HepG2 (cell line): ENCODE measurements at regions not wholly inside any gene's neighbourhood (a gene's known extent, or its start where the extent isn't known, plus 50 kb on each side); places are given as distances from the start of the nearest gene placed in this dataset.

Source experiments
- ATAC-seq: fragments of 200-7000 bp; cut with Tn5 transposase; 3 replicates; pipeline ENCODE4 v1.9.1; 2020; ENCODE audit warnings: mild to moderate bottlenecking, moderate library complexity
- BruUV-seq: library from RNA; stranded (reverse); fragments of 400-500 nt; replicated peaks from 2 replicates; lab custom pipeline; 2021; lab: Mats Ljungman, UMichigan
- CTCF ChIA-PET: fragments of 300-600 bp; formaldehyde crosslinking; extraction: SDS; loops from one replicate; lab custom pipeline; 2021; ENCODE audit warnings: low total read pairs, inconsistent platforms, low intra/inter-chr PET ratio; lab: Yijun Ruan, JAX
- POLR2A ChIA-PET: fragments of 350-600 bp; sonication (Branson Sonifier 250); formaldehyde crosslinking; loops from one replicate; lab custom pipeline; 2020; ENCODE audit warnings: antibody characterized with exemption, inconsistent platforms; lab: Yijun Ruan, JAX
- DNase-seq: peaks from one replicate; pipeline ENCODE4 v3.0.0-alpha.2; 2015; ENCODE audit warnings: low spot score
- FAIRE-seq: peaks from 3 replicates; lab custom pipeline; 2011; peaks lifted over from hg19 to GRCh38; lab: Jason Lieb, UNC
- H2AFZ ChIP-seq: one replicate; pipeline ENCODE4 v1.6.1; 2011; ENCODE audit warnings: low read length, inconsistent platforms
- H3K27ac ChIP-seq: fragments of 300-600 bp; 3 replicates; pipeline ENCODE4 v1.8.0; 2011; ENCODE audit warnings: mixed run types, mild to moderate bottlenecking, mixed read lengths, low read length, inconsistent platforms; ENCODE audit not compliant: insufficient read depth; ENCODE audit errors: extremely low read length
- H3K27me3 ChIP-seq, 2 experiments: fragments of 200-600 bp in 1 of 2; 2 replicates in 1 of 2; 3 replicates in 1 of 2; pipeline versions ENCODE4 v1.6.0 to v1.8.0; 2011; ENCODE audit warnings: low read length in 2 of 2, mild to moderate bottlenecking in 2 of 2, moderate library complexity in 2 of 2, inconsistent platforms in 1 of 2; ENCODE audit not compliant: insufficient read depth in 2 of 2, control insufficient read depth in 1 of 2
- H3K36me3 ChIP-seq, 2 experiments: fragments of 200-600 bp in 1 of 2; replicated peaks in 1 of 2; 2 replicates in 1 of 2; 3 replicates in 1 of 2; pipeline versions ENCODE4 v1.5.1 to v1.8.0; 2011; ENCODE audit warnings: low read length in 2 of 2, inconsistent platforms in 1 of 2; ENCODE audit not compliant: insufficient read depth in 2 of 2, control insufficient read depth in 1 of 2
- H3K4me1 ChIP-seq: 2 replicates; pipeline ENCODE4 v1.5.1; 2012; ENCODE audit warnings: low read length, inconsistent platforms; ENCODE audit not compliant: insufficient read depth
- H3K4me2 ChIP-seq: 2 replicates; pipeline ENCODE4 v1.6.0; 2011; ENCODE audit warnings: low read depth, low read length, inconsistent platforms
- H3K4me3 ChIP-seq, 3 experiments: fragments of 200-600 bp in 1 of 3; sonication (generic), shearing (Covaris generic) in 1 of 3; replicated peaks in 1 of 3; 2 replicates each; pipeline ENCODE4 v1.5.1; 2011 to 2016; ENCODE audit warnings: low read length in 3 of 3, inconsistent platforms in 2 of 3, low read depth in 2 of 3, mild to moderate bottlenecking in 2 of 3, control low read depth in 1 of 3, mixed read lengths in 1 of 3; ENCODE audit not compliant: insufficient read depth in 1 of 3
- H3K79me2 ChIP-seq: one replicate; pipeline ENCODE4 v1.6.1; 2011; ENCODE audit warnings: low read length, inconsistent platforms; ENCODE audit not compliant: insufficient read depth
- H3K9ac ChIP-seq: 2 replicates; pipeline ENCODE4 v1.6.0; 2011; ENCODE audit warnings: mild to moderate bottlenecking, low read depth, low read length, inconsistent platforms; ENCODE audit not compliant: insufficient read depth
- H3K9me3 ChIP-seq: 2 replicates; pipeline ENCODE4 v1.5.1; 2012; ENCODE audit warnings: mild to moderate bottlenecking, low read length
- H4K20me1 ChIP-seq: 2 replicates; pipeline ENCODE4 v1.6.0; 2011; ENCODE audit warnings: inconsistent platforms, mild to moderate bottlenecking, low read length, moderate library complexity; ENCODE audit not compliant: insufficient read depth
- ARNT2 ChIP-seq: sonication (generic); formaldehyde crosslinking; IDR thresholded peaks from 2 replicates; pipeline ENCODE4 v1.8.0; 2022; ENCODE audit warnings: mild to moderate bottlenecking, low read depth, missing genetic modification reagents, moderate library complexity
- HNRNPL ChIP-seq: fragments of 200-400 bp; formaldehyde crosslinking; IDR thresholded peaks from 2 replicates; pipeline ENCODE4 v1.6.1; 2017; ENCODE audit warnings: mild to moderate bottlenecking, low read depth, low read length
- IKZF1 ChIP-seq: fragments of 450-650 bp; IDR thresholded peaks from 2 replicates; pipeline ENCODE4 v1.7.1; 2016
- KAT8 ChIP-seq: IDR thresholded peaks from 2 replicates; pipeline ENCODE4 v1.6.1; 2016; ENCODE audit warnings: missing genetic modification reagents, missing compliant biosample characterization
- NRL ChIP-seq: sonication (generic); formaldehyde crosslinking; IDR thresholded peaks from 2 replicates; pipeline ENCODE4 v1.5.0; 2020; ENCODE audit warnings: missing genetic modification reagents, mild to moderate bottlenecking, moderate library complexity, borderline replicate concordance
- PRMT3 ChIP-seq: sonication (generic); formaldehyde crosslinking; IDR thresholded peaks from 2 replicates; pipeline ENCODE4 v1.8.1; 2022; ENCODE audit warnings: low read depth, mild to moderate bottlenecking, moderate library complexity, missing genetic modification reagents, borderline replicate concordance
- RFX3 ChIP-seq: IDR thresholded peaks from 2 replicates; pipeline ENCODE4 v1.6.1; 2016; ENCODE audit warnings: missing biosample characterization, missing genetic modification reagents
- RNF2 ChIP-seq: fragments of 450-650 bp; conservative IDR thresholded peaks from 2 replicates; pipeline ENCODE4 v1.6.1; 2016; ENCODE audit warnings: low read depth
- RNF219 ChIP-seq: sonication (generic); formaldehyde crosslinking; IDR thresholded peaks from 2 replicates; pipeline ENCODE4 v1.5.0; 2020; ENCODE audit warnings: mild to moderate bottlenecking, missing genetic modification reagents
- ZFP82 ChIP-seq: sonication (generic); formaldehyde crosslinking; IDR thresholded peaks from 2 replicates; pipeline ENCODE4 v1.5.1; 2020; ENCODE audit warnings: mild to moderate bottlenecking, missing genetic modification reagents, borderline replicate concordance
- ZNF205 ChIP-seq: IDR thresholded peaks from 2 replicates; pipeline ENCODE4 v1.6.1; 2018; ENCODE audit warnings: missing biosample characterization, missing genetic modification reagents
- ZNF646 ChIP-seq: sonication (generic); formaldehyde crosslinking; IDR thresholded peaks from 2 replicates; pipeline ENCODE4 v1.9.0; 2021; ENCODE audit warnings: mild to moderate bottlenecking, missing genetic modification reagents
- WGBS: methylation state at CpG from one replicate; pipeline ENCODE4 v1.1.6; 2017; ENCODE audit warnings: low lambda C conversion rate; 5-methylcytosine and 5-hydroxymethylcytosine counted together
- in situ Hi-C: cut with HindIII; loops from 2 replicates; pipeline ENCODE4 v1.10.0; 2017; ENCODE audit warnings: low pct_unique_long_range_greater_than_20kb; ENCODE audit not compliant: extremely low pct_ligation_motif_present
- intact Hi-C: fragments of 100-400 bp; cut with micrococcal nuclease; formaldehyde crosslinking; loops from one replicate; pipeline ENCODE4 v1.10.0; 2022; ENCODE audit not compliant: unreplicated experiment
- TF ChIP-seq, protein P1 (sequence below): sonication (generic); formaldehyde crosslinking; IDR thresholded peaks from 2 replicates; pipeline ENCODE4 v1.4.0; 2020; ENCODE audit warnings: mild to moderate bottlenecking, missing genetic modification reagents
- TF ChIP-seq, protein P2 (sequence below): IDR thresholded peaks from 2 replicates; pipeline ENCODE4 v1.6.1; 2016

GRCh38 chr15:24017470-24017869 is 330.4 kb upstream of the NDN start:
- Histone ChIP-seq H2AFZ (no peak overlapping the region), H3K9ac (no peak overlapping the region), H4K20me1 (no peaks in the 10 kb centered on the region), H3K27me3 (no peaks in the 10 kb centered on the region), H3K9me3 (peaks cover 89% of the 10 kb centered on the region), H3K27ac (no peak overlapping the region), H3K36me3 (no peaks in the 10 kb centered on the region), H3K79me2 (no peaks in the 10 kb centered on the region), H3K4me3 (no peak overlapping the region), H3K4me2 (no peak overlapping the region), H3K4me1 (no peaks in the 10 kb centered on the region)
- WGBS, result 0% methylated on average over 1 of the region's 1 CpG
- intact Hi-C loops (no loop called here), in situ Hi-C loops (no loop called here)
- FAIRE-seq, result no peak
- no peak for DNase-seq
- ChIA-PET CTCF (no interaction called here), POLR2A (no interaction called here)
- no TSS peak for BruUV-seq
- TF ChIP-seq, protein P1, sequence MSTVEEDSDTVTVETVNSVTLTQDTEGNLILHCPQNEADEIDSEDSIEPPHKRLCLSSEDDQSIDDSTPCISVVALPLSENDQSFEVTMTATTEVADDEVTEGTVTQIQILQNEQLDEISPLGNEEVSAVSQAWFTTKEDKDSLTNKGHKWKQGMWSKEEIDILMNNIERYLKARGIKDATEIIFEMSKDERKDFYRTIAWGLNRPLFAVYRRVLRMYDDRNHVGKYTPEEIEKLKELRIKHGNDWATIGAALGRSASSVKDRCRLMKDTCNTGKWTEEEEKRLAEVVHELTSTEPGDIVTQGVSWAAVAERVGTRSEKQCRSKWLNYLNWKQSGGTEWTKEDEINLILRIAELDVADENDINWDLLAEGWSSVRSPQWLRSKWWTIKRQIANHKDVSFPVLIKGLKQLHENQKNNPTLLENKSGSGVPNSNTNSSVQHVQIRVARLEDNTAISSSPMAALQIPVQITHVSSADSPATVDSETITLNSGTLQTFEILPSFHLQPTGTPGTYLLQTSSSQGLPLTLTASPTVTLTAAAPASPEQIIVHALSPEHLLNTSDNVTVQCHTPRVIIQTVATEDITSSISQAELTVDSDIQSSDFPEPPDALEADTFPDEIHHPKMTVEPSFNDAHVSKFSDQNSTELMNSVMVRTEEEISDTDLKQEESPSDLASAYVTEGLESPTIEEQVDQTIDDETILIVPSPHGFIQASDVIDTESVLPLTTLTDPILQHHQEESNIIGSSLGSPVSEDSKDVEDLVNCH, result no peak
- TF ChIP-seq ZNF646 (no peak), HNRNPL (no peak), PRMT3 (CRISPR knock-in tag) (no peak), RFX3 (CRISPR knock-in tag) (no peak), KAT8 (CRISPR knock-in tag) (no peak), RNF219 (CRISPR knock-in tag) (no peak), ZFP82 (CRISPR knock-in tag) (no peak), ARNT2 (CRISPR knock-in tag) (no peak), IKZF1 (no peak), NRL (CRISPR knock-in tag) (no peak), ZNF205 (CRISPR knock-in tag) (no peak), RNF2 (no peak)
- TF ChIP-seq, protein P2, sequence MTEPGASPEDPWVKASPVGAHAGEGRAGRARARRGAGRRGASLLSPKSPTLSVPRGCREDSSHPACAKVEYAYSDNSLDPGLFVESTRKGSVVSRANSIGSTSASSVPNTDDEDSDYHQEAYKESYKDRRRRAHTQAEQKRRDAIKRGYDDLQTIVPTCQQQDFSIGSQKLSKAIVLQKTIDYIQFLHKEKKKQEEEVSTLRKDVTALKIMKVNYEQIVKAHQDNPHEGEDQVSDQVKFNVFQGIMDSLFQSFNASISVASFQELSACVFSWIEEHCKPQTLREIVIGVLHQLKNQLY (CRISPR knock-in tag), result no peak
- no peak for ATAC-seq
